GM10266 (cell line): ENCODE measurements at regions not wholly inside any gene's neighbourhood (a gene's known extent, or its start where the extent isn't known, plus 50 kb on each side); places are given as distances from the start of the nearest gene placed in this dataset.

Source experiments
- DNase-seq: peaks from one replicate; pipeline ENCODE4 v3.0.0; 2012; ENCODE audit errors: extremely low spot score
- CTCF ChIP-seq: IDR thresholded peaks from 2 replicates; pipeline ENCODE4 v1.5.1; 2012; ENCODE audit warnings: mild to moderate bottlenecking, low read depth; ENCODE audit not compliant: control insufficient read depth, insufficient read depth; ENCODE audit errors: missing control alignments

- no peak for DNase-seq
These were observed 91.0 kb downstream of the FOXL1 start for GRCh38 chr16:86669285-86669805.

GRCh38 chr16:86669937-86670749, 91.8 kb downstream of the FOXL1 start:
- TF ChIP-seq CTCF, result no peak
- DNase-seq, result no peak

More at GRCh38 chr16:86669285-86669805, 91.0 kb downstream of the FOXL1 start:
- no peak for TF ChIP-seq CTCF

GRCh38 chr16:86670750-86671234, 92.4 kb downstream of the FOXL1 start:
- TF ChIP-seq CTCF, result no peak
- DNase-seq, result no peak

- no peak for DNase-seq
- TF ChIP-seq CTCF, result no peak
These were observed 93.3 kb downstream of the FOXL1 start for GRCh38 chr16:86671486-86672178.

- no peak for DNase-seq
- TF ChIP-seq CTCF, result no peak
These were observed 94.0 kb downstream of the FOXL1 start for GRCh38 chr16:86672179-86672863.

GRCh38 chr16:86673090-86673955, 95.0 kb downstream of the FOXL1 start:
- TF ChIP-seq CTCF, result no peak
- DNase-seq, result no peak
